Dermis microvascular lymphatic vessel endothelial cell (primary cell): ENCODE measurements at regions not wholly inside any gene's neighbourhood (a gene's known extent, or its start where the extent isn't known, plus 50 kb on each side); places are given as distances from the start of the nearest gene placed in this dataset.
"Not testable (repeated sequence)": the region's sequence is repeated elsewhere in the genome, so short reads cannot be mapped to it uniquely, and the experiment has no call there.

Experiments used
- DNase-seq, 2 donors: peaks; one replicate each; pipeline versions ENCODE4 v3.0.0 to v3.0.0-alpha.2; 2010; ENCODE audit warnings: low read depth in 2 of 2

DNA sequence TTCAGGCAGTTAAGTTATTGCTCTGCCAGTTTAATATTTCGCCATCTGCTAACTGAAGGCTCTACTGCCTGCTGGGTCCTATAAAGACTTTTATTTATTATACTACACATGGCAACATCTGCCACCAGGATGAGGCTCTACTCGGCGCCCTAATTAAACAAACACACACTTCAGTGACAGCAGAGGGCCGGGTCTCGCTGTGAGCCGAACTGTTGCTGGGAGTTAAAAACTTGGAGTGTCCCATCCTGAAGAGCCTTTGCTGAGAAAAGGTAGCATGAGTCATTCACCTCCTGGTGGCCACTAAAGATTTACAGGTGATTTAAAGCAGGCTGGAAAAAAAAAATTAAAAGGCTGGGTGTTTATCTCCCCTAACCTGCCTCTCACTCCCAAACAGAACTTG lies 183.7 kb downstream of the NPIPA8 start:
- not testable (repeated sequence) for DNase-seq

DNA sequence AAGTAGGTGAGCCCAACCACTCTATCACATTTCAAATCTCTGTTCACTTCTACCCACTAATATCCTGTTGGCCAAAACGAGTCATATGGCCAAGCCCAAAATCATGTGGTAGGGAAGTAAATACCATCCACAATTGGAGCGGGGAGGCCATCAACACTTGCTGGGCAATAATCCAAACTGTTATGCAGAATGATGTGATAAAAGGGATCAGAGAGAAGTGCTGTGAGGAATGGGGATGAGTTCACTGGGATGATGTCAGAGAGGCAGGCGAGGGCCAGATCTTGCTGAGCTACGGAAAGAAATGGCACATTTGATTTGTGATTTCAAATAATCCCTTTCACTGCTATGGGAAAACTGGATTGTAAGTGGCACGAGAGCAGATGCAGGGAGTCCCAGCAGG lies 188.4 kb downstream of the NPIPA8 start:
- not testable (repeated sequence) for DNase-seq

DNA sequence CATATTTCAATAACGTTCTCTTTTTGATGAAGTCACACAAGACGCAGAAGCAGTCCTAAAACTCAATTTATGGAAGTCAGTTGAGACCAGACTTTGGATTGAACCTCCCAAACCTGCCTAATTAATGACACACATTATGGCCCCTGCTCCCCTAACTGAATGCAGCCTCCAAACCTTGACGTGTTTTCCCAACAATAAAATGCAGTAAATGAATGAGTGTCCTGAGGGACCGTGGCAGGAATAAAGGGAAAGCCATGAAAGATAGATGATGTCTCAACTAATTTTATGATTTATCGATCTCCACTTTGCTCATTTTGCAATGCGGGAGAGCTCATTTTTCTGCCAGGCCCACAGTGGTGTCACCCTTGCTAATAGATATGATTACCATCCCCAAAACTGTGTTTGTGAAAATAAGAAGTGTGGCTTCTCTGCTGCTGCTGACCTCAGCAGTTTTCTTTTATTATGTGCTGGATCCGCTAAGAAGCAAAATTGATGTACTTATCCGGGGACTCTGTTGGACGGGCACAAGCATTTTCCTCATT lies 189.9 kb downstream of the NPIPA8 start:
- not testable (repeated sequence) for DNase-seq

DNA sequence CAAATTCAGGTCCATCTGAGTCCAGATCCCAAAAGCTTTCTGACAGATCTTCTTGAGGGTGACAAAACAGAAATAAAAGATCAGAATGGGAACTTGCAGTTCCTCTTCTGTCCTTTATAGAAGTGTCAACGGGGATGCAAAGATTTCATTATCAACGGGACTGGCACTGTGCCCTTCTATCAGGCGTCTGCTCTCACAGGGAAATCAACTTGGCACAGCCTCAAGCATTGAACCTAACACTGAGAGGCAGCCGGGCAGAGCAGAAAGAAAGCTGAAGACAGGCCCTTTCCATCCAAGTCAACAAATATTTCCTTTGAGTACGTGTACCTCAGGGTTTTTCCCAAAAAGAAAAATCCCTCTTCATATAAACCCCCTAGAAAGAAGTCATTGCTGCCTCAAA lies 194.5 kb downstream of the NPIPA8 start:
- DNase-seq: not testable (repeated sequence)

DNA sequence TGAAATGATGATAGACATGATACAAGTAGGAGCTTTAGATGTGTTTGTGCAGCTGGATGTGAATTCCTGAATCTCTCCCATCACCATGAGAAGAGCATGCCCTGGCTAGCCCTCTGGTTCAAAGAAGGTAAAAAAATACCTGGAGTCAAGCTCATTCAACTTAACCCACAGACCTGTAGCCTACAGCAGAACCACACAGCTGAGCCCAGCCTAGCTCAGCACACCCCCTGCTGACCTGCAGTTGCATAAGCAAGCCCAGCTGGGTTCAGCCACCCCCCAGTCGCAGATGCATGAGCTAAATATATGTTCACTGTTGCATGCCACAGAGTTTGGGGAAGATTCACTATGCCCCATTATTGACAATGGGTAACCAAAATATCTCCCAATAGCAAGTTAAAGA lies 200.2 kb downstream of the NPIPA8 start:
- not testable (repeated sequence) for DNase-seq

DNA sequence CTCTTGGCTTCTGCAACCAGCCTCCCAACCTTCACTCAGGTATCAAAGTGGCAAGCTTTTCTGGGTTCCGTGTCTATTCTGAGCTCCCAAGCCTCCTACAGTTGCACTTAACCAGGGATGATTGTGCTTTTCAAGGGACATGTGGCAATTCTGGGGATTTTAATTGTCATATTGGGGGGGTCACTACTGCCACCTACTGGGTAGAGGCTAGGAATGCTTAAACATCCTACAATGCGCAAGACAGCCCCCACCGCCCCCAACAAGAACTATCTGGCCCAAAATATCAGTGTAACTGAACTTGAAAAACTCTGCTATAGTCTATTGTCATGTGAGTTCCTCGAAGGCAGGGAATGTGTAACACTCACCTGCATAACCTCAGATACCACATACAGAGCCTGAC lies 201.5 kb downstream of the NPIPA8 start:
- not testable (repeated sequence) for DNase-seq

DNA sequence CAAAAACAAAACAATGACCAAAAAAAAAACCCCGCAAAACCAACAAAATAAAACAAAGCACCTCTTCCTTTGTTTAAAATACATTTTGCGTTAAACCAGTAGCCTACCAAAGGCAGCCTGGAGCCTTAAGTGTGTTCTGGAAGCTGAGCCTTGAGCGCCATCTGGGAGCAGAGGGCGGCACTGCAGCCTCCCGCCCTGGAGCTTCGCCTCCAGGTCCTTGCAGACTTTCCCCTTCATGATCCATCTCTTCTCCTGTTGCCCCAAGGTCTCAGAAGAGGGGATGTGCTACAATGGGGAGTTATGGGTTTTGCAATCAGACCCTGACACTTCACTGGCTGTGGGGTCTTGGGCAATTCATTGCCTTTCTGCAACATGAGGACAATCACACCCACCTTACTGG lies 204.9 kb downstream of the NPIPA8 start:
- DNase-seq: not testable (repeated sequence)

DNA sequence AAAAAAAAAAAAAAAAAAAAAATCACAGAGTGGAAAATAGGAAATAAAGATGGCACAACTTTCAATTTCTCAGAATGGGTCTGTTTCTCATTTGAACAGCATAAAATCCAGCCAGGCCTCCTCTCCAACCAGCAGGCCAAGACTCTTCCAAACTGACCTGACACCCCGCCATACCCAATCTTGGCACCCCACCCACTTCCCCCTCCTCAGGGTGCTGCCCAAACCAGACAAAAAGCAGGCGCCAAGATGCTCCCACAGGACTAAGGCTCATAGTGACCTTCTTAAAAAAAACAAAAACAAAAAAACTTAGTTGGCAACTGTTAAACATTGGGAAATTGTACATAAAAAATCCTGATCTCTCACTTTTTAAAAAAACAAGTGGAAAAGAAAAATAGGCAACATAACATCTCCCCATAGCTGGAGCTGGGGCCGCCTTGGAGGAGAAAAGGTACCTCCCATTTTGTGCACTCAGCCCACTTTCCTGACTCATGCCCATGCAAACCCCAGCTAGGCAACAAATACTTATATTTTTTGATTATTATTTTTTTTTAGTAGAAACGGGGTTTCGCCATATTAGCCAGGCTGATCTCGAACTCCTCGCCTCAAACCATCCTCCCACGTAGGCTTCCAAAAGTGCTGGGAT lies 205.9 kb downstream of the NPIPA8 start:
- not testable (repeated sequence) for DNase-seq

DNA sequence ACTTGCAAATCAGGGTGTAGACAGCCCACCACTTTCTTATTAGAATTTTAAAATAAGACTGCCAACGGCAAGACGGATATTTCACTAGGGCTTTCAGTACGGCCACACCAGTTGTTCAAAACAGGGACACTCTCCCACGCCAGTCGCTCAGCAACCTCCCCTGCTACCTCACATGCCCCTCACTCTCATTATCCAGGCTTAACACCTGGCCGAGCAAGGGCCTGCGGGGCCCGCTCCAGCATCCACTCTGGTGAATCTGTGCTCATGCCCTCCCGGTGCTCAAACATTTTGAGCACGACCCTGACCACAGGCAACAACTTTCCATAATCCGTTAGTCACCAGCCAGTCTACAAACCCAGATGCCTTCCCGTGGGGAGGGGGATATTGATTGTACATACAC lies 209.5 kb downstream of the NPIPA8 start:
- DNase-seq: not testable (repeated sequence)

DNA sequence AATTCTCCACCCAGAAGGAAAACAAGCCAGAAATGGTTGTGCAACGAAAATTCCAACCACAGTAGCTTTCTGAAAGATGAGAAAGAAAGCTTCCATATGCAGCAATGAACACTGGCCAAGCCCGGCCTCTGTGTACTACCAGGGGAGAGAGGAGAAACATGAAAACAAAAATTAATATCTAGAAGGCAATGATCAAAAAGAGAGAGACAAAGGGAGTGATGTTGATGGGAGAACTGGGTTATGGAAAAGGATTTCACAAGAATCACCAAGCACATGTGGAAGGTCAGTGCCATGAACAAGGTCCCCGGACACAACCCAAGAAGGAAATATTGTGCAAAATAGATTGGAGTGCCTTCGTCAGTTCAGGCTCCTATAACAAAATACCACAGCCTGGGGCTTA lies 217.4 kb downstream of the NPIPA8 start:
- not testable (repeated sequence) for DNase-seq

DNA sequence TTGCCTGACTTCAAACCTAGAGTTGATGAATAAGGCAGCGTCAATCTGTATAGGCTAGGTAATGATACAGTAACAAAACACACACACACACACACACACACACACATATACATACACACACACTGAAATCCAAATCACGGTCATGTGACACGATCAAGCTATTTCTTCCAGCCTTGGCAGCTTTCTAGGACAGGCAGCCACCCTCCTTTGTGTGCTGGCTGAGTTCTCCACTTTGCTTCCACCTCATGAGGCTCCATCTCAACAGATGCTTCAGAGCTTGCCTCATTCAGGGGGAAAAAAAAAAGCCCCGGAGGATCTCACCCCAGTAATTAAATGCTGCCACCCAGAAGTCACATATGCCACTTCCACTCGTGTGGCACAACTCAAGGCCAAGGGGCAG lies 217.9 kb downstream of the NPIPA8 start:
- DNase-seq: not testable (repeated sequence)

DNA sequence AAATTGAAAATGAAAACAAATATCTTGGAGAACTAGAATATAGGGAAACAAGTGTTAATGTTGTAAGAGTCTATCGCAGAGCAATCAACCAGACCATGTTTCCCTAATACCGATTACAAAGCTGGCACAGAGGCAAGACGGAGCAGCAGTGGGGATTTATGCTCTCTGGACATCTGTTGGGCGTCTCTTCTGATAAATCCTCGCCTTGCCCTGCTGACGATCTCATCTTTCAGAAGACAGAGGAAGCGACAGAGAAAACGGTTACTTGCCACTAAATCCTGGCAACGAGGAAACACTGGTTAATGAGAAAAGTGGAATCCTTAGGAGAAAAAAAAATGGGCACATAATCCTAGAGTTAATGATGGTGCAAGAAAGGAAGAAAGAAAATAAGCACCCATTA lies 218.5 kb downstream of the NPIPA8 start:
- DNase-seq: not testable (repeated sequence)

DNA sequence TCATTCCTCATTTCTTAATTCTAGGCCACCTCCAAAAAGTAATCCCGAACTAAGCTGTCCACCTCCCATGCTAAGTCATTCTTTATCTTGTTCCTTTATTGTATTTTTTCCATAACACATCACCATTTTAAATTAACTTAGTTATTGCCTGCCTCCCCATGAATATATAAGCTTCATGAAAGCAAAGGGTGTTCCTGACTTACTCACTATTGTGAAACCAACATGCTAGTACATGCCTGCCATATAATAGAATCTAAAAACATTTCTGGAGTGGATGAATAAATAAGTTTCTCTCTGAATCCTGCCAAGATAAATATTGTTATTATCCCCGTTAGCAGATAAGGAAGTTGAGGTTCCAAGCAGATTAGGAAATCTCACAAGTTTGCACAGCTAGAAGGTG lies 232.1 kb downstream of the NPIPA8 start:
- DNase-seq: not testable (repeated sequence)

DNA sequence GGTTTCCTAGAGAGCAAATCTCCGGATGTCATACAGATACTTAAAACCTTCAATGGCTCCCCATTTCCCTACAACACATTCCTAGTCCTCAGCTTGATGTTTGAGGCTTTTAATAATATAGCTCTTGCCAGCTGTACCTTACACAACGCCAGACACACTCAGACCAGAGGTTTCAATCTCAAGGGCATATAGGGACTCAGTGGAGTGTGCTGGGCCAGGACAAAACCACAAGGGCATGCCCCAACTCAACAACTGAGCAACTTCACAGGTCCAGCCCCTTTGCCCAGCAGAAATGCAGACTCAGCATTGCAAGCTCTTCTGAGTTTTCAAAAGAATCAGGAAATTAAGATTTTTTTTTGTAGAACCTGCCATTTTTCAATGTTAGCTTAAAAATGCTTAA lies 235.5 kb downstream of the NPIPA8 start:
- not testable (repeated sequence) for DNase-seq

DNA sequence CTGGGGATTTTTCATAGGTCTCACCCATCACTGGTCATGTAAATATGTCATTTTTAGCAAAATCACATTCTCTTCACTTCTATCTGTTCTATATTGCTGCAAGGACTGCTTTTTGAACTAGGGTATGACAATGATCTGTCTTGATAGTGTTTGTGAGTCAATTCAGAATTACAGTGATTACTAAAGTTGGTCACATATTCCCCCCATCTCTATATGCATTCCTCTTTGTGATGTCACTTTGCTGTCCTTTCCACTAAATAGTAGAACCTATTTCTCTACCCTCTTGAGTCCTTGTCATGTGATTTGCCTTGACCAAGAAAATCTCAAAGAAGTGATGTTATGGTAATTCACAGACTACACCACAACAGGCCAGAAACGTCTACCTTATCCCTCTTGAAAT lies 243.9 kb downstream of the NPIPA8 start:
- DNase-seq: not testable (repeated sequence)

DNA sequence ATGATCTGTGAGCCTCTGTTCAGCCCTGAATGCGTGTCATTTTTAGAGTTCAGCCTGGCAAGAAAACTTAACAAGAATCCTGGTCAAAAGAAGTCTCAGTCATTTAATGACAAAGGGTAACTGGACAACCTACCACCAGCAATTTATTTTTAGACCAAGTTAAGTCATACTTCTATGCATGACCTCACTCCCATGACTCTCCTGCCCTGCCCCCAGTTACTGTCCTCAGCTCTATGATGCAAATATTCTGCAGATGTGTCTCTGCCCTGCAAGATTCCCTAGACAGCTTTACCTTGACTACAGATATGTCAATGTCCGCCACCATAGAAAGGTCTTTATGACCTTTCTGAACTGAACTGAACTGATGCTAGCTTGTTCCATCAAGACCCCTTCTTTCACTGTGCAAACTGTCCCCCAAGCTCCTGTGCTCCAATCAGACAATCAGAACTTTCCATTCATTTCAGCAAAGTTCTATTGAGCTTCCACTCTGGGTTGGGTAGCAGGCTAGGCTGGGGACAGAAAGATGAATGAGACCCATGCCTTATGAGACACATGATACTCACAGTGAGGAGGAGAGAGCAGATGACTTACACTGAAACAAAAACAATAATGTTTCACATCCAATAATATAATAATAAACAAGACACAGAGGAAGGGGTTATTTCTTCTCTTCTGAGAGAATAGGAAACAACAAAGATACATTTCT lies 255.7 kb downstream of the NPIPA8 start:
- not testable (repeated sequence) for DNase-seq

DNA sequence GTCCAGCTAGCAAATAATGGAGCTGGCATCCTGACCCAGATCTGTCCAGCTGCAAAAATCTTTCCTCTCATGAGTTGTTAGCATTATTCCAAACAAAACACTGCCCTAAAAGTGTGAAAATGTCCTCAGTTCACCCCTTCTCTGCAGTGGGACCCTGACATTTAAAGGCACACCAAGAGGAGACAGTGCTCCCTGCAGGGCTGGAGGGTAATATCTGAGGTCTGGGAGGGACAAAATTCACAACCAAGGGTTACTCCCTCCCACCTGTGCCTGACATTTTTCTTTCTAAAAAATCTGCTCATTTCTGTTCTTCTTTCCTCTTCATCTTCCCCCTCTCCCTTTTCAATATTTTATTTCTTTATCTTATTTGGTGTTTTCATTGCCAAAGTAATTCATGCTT lies 258.6 kb downstream of the NPIPA8 start:
- not testable (repeated sequence) for DNase-seq

DNA sequence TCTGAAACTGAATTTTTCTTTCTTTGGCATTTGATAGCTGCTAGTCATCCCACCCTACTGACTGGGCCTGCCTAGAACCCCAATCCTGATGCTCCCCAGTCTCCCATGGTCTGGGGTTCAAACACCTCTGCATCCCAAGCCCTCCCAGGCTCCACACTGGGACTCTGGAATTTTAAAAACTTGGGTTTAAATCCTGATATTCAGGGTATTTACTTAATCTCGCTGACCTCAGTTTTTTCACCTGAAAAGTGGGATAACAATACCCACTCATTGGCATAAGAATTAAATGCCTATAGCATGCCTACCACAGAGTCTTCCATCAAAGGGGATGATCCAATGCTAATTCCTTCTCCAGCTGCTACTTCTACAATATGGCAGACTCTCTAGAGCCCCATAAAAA lies 264.4 kb downstream of the NPIPA8 start:
- no peak for DNase-seq

DNA sequence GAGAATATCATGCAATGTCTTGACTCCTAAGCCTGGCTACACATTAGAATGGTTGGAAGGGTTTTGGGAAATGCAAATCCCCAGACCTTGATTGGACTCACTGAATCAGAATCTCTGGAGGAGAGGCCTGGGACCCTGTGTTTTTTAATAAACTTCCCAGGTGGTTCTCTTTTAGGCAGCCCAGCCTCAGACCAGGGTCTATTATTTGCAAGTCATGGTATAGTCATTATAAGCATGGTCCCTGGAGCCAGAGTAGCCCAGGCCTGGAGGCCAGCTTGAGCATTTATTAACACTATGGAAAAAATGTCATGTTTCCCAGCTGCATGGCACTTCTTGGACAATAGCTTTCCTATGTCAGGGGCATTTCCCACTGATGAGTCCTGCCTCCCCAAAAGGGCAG lies 266.9 kb downstream of the NPIPA8 start:
- no peak for DNase-seq

DNA sequence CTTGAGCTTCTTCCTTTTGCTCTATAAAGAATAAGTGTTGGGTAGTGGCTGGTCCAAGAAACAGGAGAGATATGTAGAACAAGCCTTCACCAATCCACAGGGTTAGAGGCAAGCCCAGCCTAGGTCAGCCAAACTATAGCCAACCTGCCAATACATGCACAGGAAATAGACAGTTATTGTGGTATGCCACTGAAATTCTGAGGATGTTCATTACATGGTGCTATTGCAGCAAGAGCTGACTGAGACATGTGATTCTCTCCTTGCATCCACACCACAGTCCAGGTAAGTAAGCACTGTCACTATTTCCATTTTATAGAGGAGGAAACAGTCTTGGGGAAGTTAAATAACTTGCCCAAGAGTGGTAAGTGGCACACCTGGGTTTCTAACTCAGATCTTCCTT lies 268.1 kb downstream of the NPIPA8 start:
- DNase-seq: no peak

DNA sequence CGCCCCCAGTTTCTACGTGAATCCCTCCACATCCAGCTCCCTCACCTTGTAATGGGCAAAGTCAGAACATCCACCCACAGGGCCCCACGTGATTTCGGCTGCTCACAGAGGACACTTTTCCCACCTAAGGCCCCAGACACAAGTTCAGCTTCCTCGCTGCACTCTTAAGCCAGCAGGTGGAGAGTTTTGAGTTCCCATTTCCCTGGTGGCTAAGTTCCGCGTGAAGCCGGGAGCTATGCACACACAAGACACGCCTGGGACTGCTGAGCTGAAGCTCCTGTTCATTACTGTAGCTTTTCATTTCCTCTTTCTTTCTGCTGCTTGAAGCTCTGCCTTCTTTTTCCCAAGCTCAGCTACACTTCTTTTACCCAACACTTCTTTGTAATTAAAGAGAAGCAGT lies 273.8 kb downstream of the NPIPA8 start:
- DNase-seq: no peak

DNA sequence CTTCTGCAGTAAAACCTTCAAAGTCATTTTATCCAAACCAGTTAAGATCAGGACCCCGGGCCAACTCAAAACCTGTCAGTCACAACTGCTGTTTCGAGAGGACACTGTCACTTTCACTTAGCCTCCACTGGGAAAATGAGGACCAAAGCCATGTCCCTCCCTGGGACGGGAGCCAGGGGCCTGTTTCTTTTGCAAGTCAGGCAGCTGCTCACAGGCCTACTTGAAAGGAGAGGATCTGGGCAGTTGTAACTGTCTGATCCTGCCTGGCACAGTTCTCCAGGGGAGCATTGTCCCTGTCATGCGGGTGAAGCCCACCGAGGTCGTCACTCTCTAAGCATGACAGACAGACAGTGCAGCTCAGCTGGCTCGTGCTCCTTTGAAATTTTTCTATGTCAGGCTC lies 276.2 kb downstream of the NPIPA8 start:
- DNase-seq: no peak

DNA sequence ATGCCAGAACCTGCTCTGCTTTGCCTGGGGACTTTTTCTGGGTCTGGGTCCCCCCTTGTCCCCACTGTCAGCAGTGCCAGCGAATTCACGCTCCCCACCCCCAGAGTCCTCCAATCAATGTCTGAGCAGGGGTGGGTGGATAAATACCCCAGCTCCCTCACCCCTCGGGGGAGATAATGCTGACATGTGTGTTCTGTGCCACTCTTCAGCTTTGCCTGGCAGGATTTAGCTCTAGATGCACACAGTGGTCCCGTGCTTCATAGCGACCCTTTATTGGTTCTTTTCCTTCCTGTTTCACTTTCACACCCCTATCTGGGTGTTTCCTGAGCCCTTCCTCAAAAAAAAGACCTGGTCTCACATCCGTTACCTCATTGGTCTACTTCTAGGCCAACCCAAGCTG lies 277.0 kb downstream of the NPIPA8 start:
- no peak for DNase-seq
